Bronchial epithelial cell (primary cell): ENCODE measurements at regions not wholly inside any gene's neighbourhood (a gene's known extent, or its start where the extent isn't known, plus 50 kb on each side); places are given as distances from the start of the nearest gene placed in this dataset.

Experiments
- DNase-seq: peaks from one replicate; pipeline ENCODE4 v3.0.0-alpha.2; 2010; ENCODE audit warnings: low read depth
- FAIRE-seq: peaks from 2 replicates; lab custom pipeline; 2011; peaks lifted over from hg19 to GRCh38; lab: Jason Lieb, UNC
- H3K27me3 ChIP-seq: 2 replicates; pipeline ENCODE4 v1.5.1; 2011; ENCODE audit warnings: low read length; ENCODE audit not compliant: control insufficient read depth, insufficient read depth
- H3K36me3 ChIP-seq: 2 replicates; pipeline ENCODE4 v1.5.1; 2011; ENCODE audit warnings: low read length; ENCODE audit not compliant: control insufficient read depth, insufficient read depth
- H3K4me3 ChIP-seq: 2 replicates; pipeline ENCODE4 v1.5.1; 2011; ENCODE audit warnings: mild to moderate bottlenecking, low read depth, low read length, control low read depth
- TF ChIP-seq, protein P1 (sequence below): IDR thresholded peaks from 2 replicates; pipeline ENCODE4 v1.5.1; 2011; ENCODE audit warnings: mild to moderate bottlenecking, moderate library complexity, low read length, control low read depth, inconsistent platforms; ENCODE audit not compliant: insufficient read depth, severe bottlenecking

DNA sequence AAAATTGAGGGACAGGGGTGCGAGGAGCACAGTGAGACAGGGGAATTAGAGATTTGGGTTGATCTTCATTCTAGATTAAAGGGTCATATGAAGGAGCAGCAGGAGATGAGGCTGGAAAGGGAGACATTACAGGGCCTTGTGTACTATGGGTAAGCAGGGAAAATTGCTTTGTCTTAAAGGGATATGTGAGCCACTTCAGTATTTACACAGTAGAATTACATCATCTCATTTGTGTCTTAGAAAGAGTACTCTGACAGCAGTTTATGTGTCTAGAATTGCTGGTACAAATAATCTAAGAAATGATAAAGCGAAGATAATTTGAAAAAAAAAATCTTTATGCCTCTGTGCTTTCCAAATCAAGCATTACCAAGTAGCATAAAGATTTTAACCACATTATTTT, 287.0 kb upstream of the ARRDC3 start:
- DNase-seq, result no peak
- no peak overlapping the region for H3K4me3 ChIP-seq
- no peaks in the 10 kb centered on the region for H3K27me3 ChIP-seq
- FAIRE-seq, result no peak
- TF ChIP-seq, protein P1, sequence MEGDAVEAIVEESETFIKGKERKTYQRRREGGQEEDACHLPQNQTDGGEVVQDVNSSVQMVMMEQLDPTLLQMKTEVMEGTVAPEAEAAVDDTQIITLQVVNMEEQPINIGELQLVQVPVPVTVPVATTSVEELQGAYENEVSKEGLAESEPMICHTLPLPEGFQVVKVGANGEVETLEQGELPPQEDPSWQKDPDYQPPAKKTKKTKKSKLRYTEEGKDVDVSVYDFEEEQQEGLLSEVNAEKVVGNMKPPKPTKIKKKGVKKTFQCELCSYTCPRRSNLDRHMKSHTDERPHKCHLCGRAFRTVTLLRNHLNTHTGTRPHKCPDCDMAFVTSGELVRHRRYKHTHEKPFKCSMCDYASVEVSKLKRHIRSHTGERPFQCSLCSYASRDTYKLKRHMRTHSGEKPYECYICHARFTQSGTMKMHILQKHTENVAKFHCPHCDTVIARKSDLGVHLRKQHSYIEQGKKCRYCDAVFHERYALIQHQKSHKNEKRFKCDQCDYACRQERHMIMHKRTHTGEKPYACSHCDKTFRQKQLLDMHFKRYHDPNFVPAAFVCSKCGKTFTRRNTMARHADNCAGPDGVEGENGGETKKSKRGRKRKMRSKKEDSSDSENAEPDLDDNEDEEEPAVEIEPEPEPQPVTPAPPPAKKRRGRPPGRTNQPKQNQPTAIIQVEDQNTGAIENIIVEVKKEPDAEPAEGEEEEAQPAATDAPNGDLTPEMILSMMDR, result no peak
- H3K36me3 ChIP-seq, result no peaks in the 10 kb centered on the region

- H3K36me3 ChIP-seq, result no peaks in the 10 kb centered on the region
- no peak overlapping the region for H3K4me3 ChIP-seq
- no peak for FAIRE-seq
- TF ChIP-seq, protein P1, result no peak
- H3K27me3 ChIP-seq, result no peaks in the 10 kb centered on the region
- DNase-seq, result no peak
Measured at GRCh38 chr5:91668261-91668660, 285.1 kb upstream of the ARRDC3 start.

DNA sequence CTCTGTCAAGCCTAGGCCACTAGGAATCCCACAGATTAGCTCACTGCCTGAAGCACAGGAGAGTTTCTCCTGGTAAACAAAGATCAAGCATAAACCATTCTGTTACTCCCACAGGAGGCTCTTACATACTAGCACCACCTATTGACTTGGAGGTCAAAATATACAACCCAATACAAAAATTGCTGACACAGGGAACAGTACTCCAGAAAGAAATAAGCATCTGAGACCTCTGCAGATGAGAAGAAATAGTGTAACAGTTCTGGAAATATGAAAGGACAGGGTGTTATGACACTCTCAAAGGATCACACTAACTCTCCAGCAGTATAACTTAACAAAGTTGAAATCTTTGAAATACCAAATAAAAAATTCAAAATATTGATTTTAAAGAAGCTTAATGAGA, 269.6 kb upstream of the ARRDC3 start:
- FAIRE-seq, result no peak
- Histone ChIP-seq H3K4me3 (no peak overlapping the region), H3K27me3 (no peaks in the 10 kb centered on the region), H3K36me3 (no peaks in the 10 kb centered on the region)
- TF ChIP-seq, protein P1, result no peak
- no peak for DNase-seq

GRCh38 chr5:91651704-91652103, 268.6 kb upstream of the ARRDC3 start:
- TF ChIP-seq, protein P1, result no peak
- no peak overlapping the region for H3K4me3 ChIP-seq
- no peaks in the 10 kb centered on the region for H3K27me3 ChIP-seq
- FAIRE-seq (no peak), DNase-seq (no peak)
- H3K36me3 ChIP-seq, result no peaks in the 10 kb centered on the region

DNA sequence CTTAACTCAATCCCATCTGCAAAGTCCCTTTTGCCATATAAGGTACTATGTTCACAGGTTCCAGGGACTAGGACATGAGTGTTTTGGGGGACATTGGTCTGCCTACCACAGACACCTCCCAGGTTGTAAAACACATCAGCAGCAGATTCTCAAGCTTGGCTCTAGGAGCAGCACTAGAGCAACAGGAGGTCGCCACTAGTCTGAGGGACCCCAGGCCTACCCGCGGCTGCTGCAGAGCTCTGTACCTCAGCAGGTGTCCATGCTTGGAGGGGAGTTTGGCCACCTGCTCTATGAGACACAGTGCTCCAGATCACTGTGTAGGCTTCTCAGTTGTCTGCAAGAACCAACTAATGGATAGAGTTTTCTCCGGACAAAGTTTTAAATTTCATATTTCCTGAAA, 262.2 kb upstream of the ARRDC3 start:
- TF ChIP-seq, protein P1, result no peak
- Histone ChIP-seq H3K36me3 (no peaks in the 10 kb centered on the region), H3K27me3 (no peaks in the 10 kb centered on the region), H3K4me3 (no peak overlapping the region)
- FAIRE-seq, result no peak
- no peak for DNase-seq

GRCh38 chr5:91643797-91644196, 260.7 kb upstream of the ARRDC3 start:
- TF ChIP-seq, protein P1, result no peak
- H3K4me3 ChIP-seq, result no peak overlapping the region
- FAIRE-seq (no peak), DNase-seq (no peak)
- no peaks in the 10 kb centered on the region for H3K27me3 ChIP-seq
- H3K36me3 ChIP-seq, result no peaks in the 10 kb centered on the region
